K562 (cell line): ENCODE measurements at regions not wholly inside any gene's neighbourhood (a gene's known extent, or its start where the extent isn't known, plus 50 kb on each side); places are given as distances from the start of the nearest gene placed in this dataset.

Source experiments
- ATAC-seq: fragments of 200-7000 bp; cut with Tn5 transposase; 3 replicates; pipeline ENCODE4 v1.9.1; 2020; ENCODE audit warnings: moderate library complexity
- BruUV-seq: library from RNA; stranded (reverse); fragments of 400-500 nt; replicated peaks from 2 replicates; lab custom pipeline; 2021; lab: Mats Ljungman, UMichigan
- CTCF ChIA-PET: fragments of 300-600 bp; formaldehyde crosslinking; extraction: SDS; loops from one replicate; lab custom pipeline; 2021; ENCODE audit warnings: low intra/inter-chr PET ratio; lab: Yijun Ruan, JAX
- POLR2A ChIA-PET: fragments of 300-600, 350-650 bp; sonication (Branson Sonifier 250); formaldehyde crosslinking; extraction: SDS; loops from one replicate; lab custom pipeline; 2021; ENCODE audit warnings: antibody characterized with exemption, inconsistent platforms; lab: Yijun Ruan, JAX
- DNase-seq, 4 experiments: peaks; one replicate each; pipeline versions ENCODE4 v3.0.0 to v3.0.0-alpha.2; 2011 to 2018; ENCODE audit warnings: low spot score in 3 of 4, mixed read lengths in 3 of 4; ENCODE audit errors: extremely low read depth in 1 of 4
- FAIRE-seq: peaks from 2 replicates; lab custom pipeline; 2011; peaks lifted over from hg19 to GRCh38; lab: Jason Lieb, UNC
- H2AFZ ChIP-seq: 2 replicates; pipeline ENCODE4 v1.6.0; 2011; ENCODE audit warnings: low read depth, low read length, control low read depth, inconsistent platforms
- H3K27ac ChIP-seq: fragments of 200-600 bp; 3 replicates; pipeline ENCODE4 v1.8.0; 2011; ENCODE audit warnings: low read depth, mild to moderate bottlenecking, control low read depth, inconsistent platforms, low read length, moderate library complexity, mixed read lengths; ENCODE audit errors: extremely low read depth
- H3K27me3 ChIP-seq, 2 experiments: fragments of 300-600 bp in 1 of 2; 2 replicates in 1 of 2; 3 replicates in 1 of 2; pipeline versions ENCODE4 v1.6.0 to v1.8.0; 2011; ENCODE audit warnings: inconsistent platforms in 2 of 2, low read length in 2 of 2, mild to moderate bottlenecking in 1 of 2, mixed read lengths in 1 of 2, moderate library complexity in 1 of 2; ENCODE audit not compliant: control insufficient read depth in 2 of 2, insufficient read depth in 2 of 2
- H3K36me3 ChIP-seq: fragments of 300-600 bp; 3 replicates; pipeline ENCODE4 v1.8.0; 2011; ENCODE audit warnings: mild to moderate bottlenecking, low read length, inconsistent platforms; ENCODE audit not compliant: control insufficient read depth, insufficient read depth
- H3K4me1 ChIP-seq, 2 experiments: fragments of 200-600 bp in 1 of 2; replicated peaks in 1 of 2; 2 replicates in 1 of 2; 3 replicates in 1 of 2; pipeline versions ENCODE4 v1.5.1 to v1.8.0; 2011; ENCODE audit warnings: inconsistent platforms in 2 of 2, low read length in 2 of 2, mild to moderate bottlenecking in 1 of 2, mixed read lengths in 1 of 2, moderate library complexity in 1 of 2; ENCODE audit not compliant: control insufficient read depth in 2 of 2, insufficient read depth in 2 of 2
- H3K4me2 ChIP-seq: 2 replicates; pipeline ENCODE4 v1.6.1; 2011; ENCODE audit warnings: low read length, control low read depth, inconsistent platforms, mixed read lengths; ENCODE audit not compliant: insufficient read depth
- H3K4me3 ChIP-seq: fragments of 200-600 bp; sonication (generic), shearing (Covaris generic); 2 replicates; pipeline ENCODE4 v1.5.1; 2016; ENCODE audit warnings: control low read depth, inconsistent platforms
- H3K79me2 ChIP-seq: fragments of 200-600 bp; 3 replicates; pipeline ENCODE4 v1.8.0; 2011; ENCODE audit warnings: low read length, inconsistent platforms; ENCODE audit not compliant: control insufficient read depth, insufficient read depth
- H3K9ac ChIP-seq, 2 experiments: 2 replicates each; pipeline versions ENCODE4 v1.6.0 to v1.6.1; 2011; ENCODE audit warnings: low read depth in 2 of 2, low read length in 2 of 2, control low read depth in 1 of 2, inconsistent platforms in 1 of 2, mild to moderate bottlenecking in 1 of 2, mixed read lengths in 1 of 2; ENCODE audit not compliant: insufficient read depth in 1 of 2
- H3K9me1 ChIP-seq: one replicate; pipeline ENCODE4 v1.6.0; 2011; ENCODE audit warnings: inconsistent platforms, mild to moderate bottlenecking, low read length, moderate library complexity; ENCODE audit not compliant: control insufficient read depth, insufficient read depth
- H3K9me3 ChIP-seq: replicated peaks from 2 replicates; pipeline ENCODE4 v1.5.1; 2011; ENCODE audit warnings: low read depth, low read length, inconsistent platforms; ENCODE audit not compliant: control insufficient read depth, insufficient read depth
- H4K20me1 ChIP-seq: replicated peaks from 2 replicates; pipeline ENCODE4 v1.6.1; 2011; ENCODE audit warnings: low read length, inconsistent platforms, mixed read lengths; ENCODE audit not compliant: control insufficient read depth, insufficient read depth
- ADNP ChIP-seq: fragments of 200-800 bp; sonication (Bioruptor generic); IDR thresholded peaks from 2 replicates; pipeline ENCODE4 v1.6.1; 2016; ENCODE audit warnings: missing genetic modification characterization, missing compliant biosample characterization
- GMEB1 ChIP-seq: fragments of 250-450 bp; sonication (Bioruptor Pico); IDR thresholded peaks from 2 replicates; pipeline ENCODE4 v1.4.0; 2020; ENCODE audit warnings: mild to moderate bottlenecking
- HOMEZ ChIP-seq: fragments of 250-450 bp; sonication (Bioruptor Pico); IDR thresholded peaks from 2 replicates; pipeline ENCODE4 v1.4.0; 2020; ENCODE audit warnings: mild to moderate bottlenecking, moderate library complexity
- ILF3 ChIP-seq: fragments of 450-650 bp; IDR thresholded peaks from 2 replicates; pipeline ENCODE4 v1.6.1; 2018; ENCODE audit warnings: antibody characterized with exemption, mild to moderate bottlenecking, moderate library complexity, borderline replicate concordance
- JUN ChIP-seq, 2 experiments: sonication (generic) in 1 of 2; formaldehyde crosslinking in 1 of 2; IDR thresholded peaks; 2 replicates each; pipeline versions ENCODE4 v1.6.1 to v1.8.0; 2012 to 2022; ENCODE audit warnings: borderline replicate concordance in 2 of 2, mild to moderate bottlenecking in 2 of 2, improper control_type of control experiment in 1 of 2, low read depth in 1 of 2, low read length in 1 of 2, missing genetic modification reagents in 1 of 2
- PML ChIP-seq: IDR thresholded peaks from 2 replicates; pipeline ENCODE4 v1.6.1; 2012; ENCODE audit warnings: low read length, inconsistent platforms
- PRMT5 ChIP-seq: sonication (generic); formaldehyde crosslinking; IDR thresholded peaks from 2 replicates; pipeline ENCODE4 v1.5.0; 2020; ENCODE audit warnings: missing genetic modification reagents
- SMAD2 ChIP-seq: fragments of 150-350 bp; IDR thresholded peaks from 2 replicates; pipeline ENCODE4 v1.6.1; 2014; ENCODE audit warnings: low read depth, mild to moderate bottlenecking, low read length
- SOX6 ChIP-seq: fragments of 450-650 bp; IDR thresholded peaks from 2 replicates; pipeline ENCODE4 v1.6.1; 2014; ENCODE audit warnings: mild to moderate bottlenecking
- TCF15 ChIP-seq: fragments of 250-450 bp; sonication (Bioruptor Pico); IDR thresholded peaks from 2 replicates; pipeline ENCODE4 v1.8.0; 2022; ENCODE audit warnings: moderate library complexity, mild to moderate bottlenecking, inconsistent platforms
- ZBTB33 ChIP-seq: sonication (generic); formaldehyde crosslinking; IDR thresholded peaks from 2 replicates; pipeline ENCODE4 v1.8.1; 2023; ENCODE audit warnings: mild to moderate bottlenecking, missing genetic modification reagents
- ZNF143 ChIP-seq: sonication (generic); formaldehyde crosslinking; IDR thresholded peaks from 2 replicates; pipeline ENCODE4 v1.9.0; 2022; ENCODE audit warnings: mild to moderate bottlenecking, missing genetic modification reagents
- ZNF76 ChIP-seq: fragments of 250-450 bp; sonication (Bioruptor Pico); IDR thresholded peaks from 2 replicates; pipeline ENCODE4 v1.4.0; 2020; ENCODE audit warnings: mild to moderate bottlenecking, moderate library complexity, borderline replicate concordance
- WGBS: fragments of 100-300 bp; shearing (Covaris generic); methylation state at CpG from one replicate; pipeline ENCODE4 v1.1.6; 2016; ENCODE audit warnings: low coverage, mixed read lengths; ENCODE audit not compliant: insufficient coverage; ENCODE audit errors: missing lambda C conversion rate; 5-methylcytosine and 5-hydroxymethylcytosine counted together
- in situ Hi-C: fragments of 300-500 bp; cut with MboI; formaldehyde crosslinking; loops from 4 replicates; pipeline ENCODE4 v1.15.0; 2018; ENCODE audit warnings: inconsistent platforms, mixed read lengths
- intact Hi-C: fragments of 100-400 bp; cut with micrococcal nuclease; formaldehyde crosslinking; loops from 2 replicates; pipeline ENCODE4 v1.14.2; 2022

- H3K4me2 ChIP-seq: no peak overlapping the region
- no peaks in the 10 kb centered on the region for H3K36me3 ChIP-seq
- H3K9ac ChIP-seq: no peak overlapping the region
- no peaks in the 10 kb centered on the region for H3K4me1 ChIP-seq
- H3K9me1 ChIP-seq: no peaks in the 10 kb centered on the region
- H3K27me3 ChIP-seq: no peaks in the 10 kb centered on the region
- H3K9me3 ChIP-seq: no peaks in the 10 kb centered on the region
- ATAC-seq: no peak
- no peaks in the 10 kb centered on the region for H3K79me2 ChIP-seq
- no peak overlapping the region for H2AFZ ChIP-seq
- no peak for DNase-seq
- no TSS peak for BruUV-seq
- intact Hi-C loops: no loop called here
- TF ChIP-seq SMAD2 (no peak), TCF15 (CRISPR knock-in tag) (no peak), SOX6 (no peak), ILF3 (no peak), JUN (IDR thresholded peaks at IDR 0.05; ENCODE audit: borderline replicate concordance, low read depth, low read length) (no peak), JUN (CRISPR knock-in tag; IDR thresholded peaks at IDR 0.05; ENCODE audit: borderline replicate concordance) (no peak), ZNF76 (CRISPR knock-in tag) (no peak), ZNF143 (CRISPR knock-in tag) (no peak), ADNP (tag) (no peak), PRMT5 (CRISPR knock-in tag) (no peak), ZBTB33 (no peak), GMEB1 (no peak), HOMEZ (CRISPR knock-in tag) (no peak), PML (no peak)
- in situ Hi-C loops: no loop called here
- no peak overlapping the region for H3K27ac ChIP-seq
- WGBS: 0% methylated on average over 2 of the region's 2 CpGs
- POLR2A ChIA-PET: no interaction called here
- no peaks in the 10 kb centered on the region for H4K20me1 ChIP-seq
- no peak for FAIRE-seq
- H3K4me3 ChIP-seq: no peak overlapping the region
- CTCF ChIA-PET: no interaction called here
Observed at GRCh38 chr3:78116874-78117273, 1077.0 kb downstream of the ROBO2 start.
